GM12872 (cell line): ENCODE measurements at regions not wholly inside any gene's neighbourhood (a gene's known extent, or its start where the extent isn't known, plus 50 kb on each side); places are given as distances from the start of the nearest gene placed in this dataset.

Experiments used
- CTCF ChIP-seq: IDR thresholded peaks from 3 replicates; pipeline ENCODE4 v1.5.1; 2011; ENCODE audit warnings: low read depth, mild to moderate bottlenecking, low read length, moderate library complexity; ENCODE audit not compliant: insufficient read depth

GRCh38 chr9:89920131-89920530 lies 315.3 kb downstream of the GADD45G start:
- TF ChIP-seq CTCF = no peak

- TF ChIP-seq CTCF = no peak
Measured at GRCh38 chr9:89920951-89921350, 316.1 kb downstream of the GADD45G start.

- TF ChIP-seq CTCF = no peak
Measured at GRCh38 chr9:89922099-89922498, 317.3 kb downstream of the GADD45G start.

- no peak for TF ChIP-seq CTCF
Measured at GRCh38 chr9:89923174-89923573, 318.4 kb downstream of the GADD45G start.

GRCh38 chr9:89923961-89924504 lies 319.2 kb downstream of the GADD45G start:
- no peak for TF ChIP-seq CTCF

- no peak for TF ChIP-seq CTCF
Measured at GRCh38 chr9:89924611-89925010, 319.8 kb downstream of the GADD45G start.

GRCh38 chr9:89926167-89926566 lies 321.4 kb downstream of the GADD45G start:
- no peak for TF ChIP-seq CTCF
